ENCODE measurements at regions not wholly inside any gene's neighbourhood (a gene's known extent, or its start where the extent isn't known, plus 50 kb on each side); places are given as distances from the start of the nearest gene placed in this dataset.

DNA sequence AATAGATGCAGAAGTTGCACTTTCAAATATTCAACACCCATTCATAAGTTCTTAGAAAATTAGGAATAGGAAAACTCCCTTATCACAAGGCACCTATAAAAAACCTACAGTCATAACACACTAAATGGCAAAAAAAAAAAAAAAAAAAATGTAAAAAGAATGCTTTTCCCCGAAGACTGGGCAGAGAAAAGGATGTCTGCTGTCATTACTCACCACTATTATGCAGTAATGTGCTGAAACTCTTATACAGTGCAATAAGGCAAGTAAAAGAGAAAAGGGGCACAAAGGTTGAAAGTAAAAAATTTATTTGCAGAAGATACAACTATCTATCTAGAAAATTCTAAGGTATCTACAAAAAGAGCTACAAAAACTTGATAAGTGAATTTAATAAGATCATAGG is 607.8 kb upstream of the ARID1B start:
- no peaks in the 10 kb centered on the region for H3K4me1 ChIP-seq (ENCODE audit: control insufficient read depth, low read depth, low read length)
- H3K9ac ChIP-seq (ENCODE audit: low read length): no peak overlapping the region
- H3K27me3 ChIP-seq (ENCODE audit: control insufficient read depth, insufficient read depth, low read length): no peaks in the 10 kb centered on the region
- H3K4me3 ChIP-seq (ENCODE audit: low read length): no peak overlapping the region
- no peaks in the 10 kb centered on the region for H3K36me3 ChIP-seq (ENCODE audit: control insufficient read depth, low read depth, low read length)
- no peak overlapping the region for H3K27ac ChIP-seq (ENCODE audit: low read length)
- no peaks in the 10 kb centered on the region for H3K9me3 ChIP-seq (ENCODE audit: control insufficient read depth, low read depth, low read length)

DNA sequence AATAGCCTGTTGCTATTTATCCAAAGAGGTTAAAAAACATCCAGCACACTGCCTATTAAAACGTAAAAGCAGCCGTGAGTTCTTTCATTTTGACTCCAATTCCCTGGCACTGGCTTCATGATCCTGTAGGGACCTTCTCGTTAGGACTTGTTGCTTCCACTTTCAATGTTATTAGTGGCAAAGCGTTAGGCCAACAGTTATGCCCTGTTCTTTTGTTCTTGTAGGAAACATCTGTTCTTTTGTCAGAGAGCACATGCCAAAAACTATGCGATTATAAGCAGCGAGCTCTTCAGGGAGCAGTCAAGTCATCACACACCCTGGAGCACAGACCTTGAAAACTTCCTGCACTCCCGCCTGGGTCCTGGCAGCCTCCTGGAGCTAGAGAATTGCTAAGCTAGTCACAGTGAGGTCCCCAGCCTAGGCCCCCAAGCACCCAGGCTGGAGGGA is 609.5 kb upstream of the ARID1B start:
- Histone ChIP-seq H3K9me3 (ENCODE audit: control insufficient read depth, low read depth, low read length) (no peaks in the 10 kb centered on the region), H3K4me3 (ENCODE audit: low read length) (no peak overlapping the region), H3K4me1 (ENCODE audit: control insufficient read depth, low read depth, low read length) (no peaks in the 10 kb centered on the region), H3K27me3 (ENCODE audit: control insufficient read depth, insufficient read depth, low read length) (no peaks in the 10 kb centered on the region), H3K9ac (ENCODE audit: low read length) (no peak overlapping the region), H3K36me3 (ENCODE audit: control insufficient read depth, low read depth, low read length) (no peaks in the 10 kb centered on the region), H3K27ac (ENCODE audit: low read length) (no peak overlapping the region)

DNA sequence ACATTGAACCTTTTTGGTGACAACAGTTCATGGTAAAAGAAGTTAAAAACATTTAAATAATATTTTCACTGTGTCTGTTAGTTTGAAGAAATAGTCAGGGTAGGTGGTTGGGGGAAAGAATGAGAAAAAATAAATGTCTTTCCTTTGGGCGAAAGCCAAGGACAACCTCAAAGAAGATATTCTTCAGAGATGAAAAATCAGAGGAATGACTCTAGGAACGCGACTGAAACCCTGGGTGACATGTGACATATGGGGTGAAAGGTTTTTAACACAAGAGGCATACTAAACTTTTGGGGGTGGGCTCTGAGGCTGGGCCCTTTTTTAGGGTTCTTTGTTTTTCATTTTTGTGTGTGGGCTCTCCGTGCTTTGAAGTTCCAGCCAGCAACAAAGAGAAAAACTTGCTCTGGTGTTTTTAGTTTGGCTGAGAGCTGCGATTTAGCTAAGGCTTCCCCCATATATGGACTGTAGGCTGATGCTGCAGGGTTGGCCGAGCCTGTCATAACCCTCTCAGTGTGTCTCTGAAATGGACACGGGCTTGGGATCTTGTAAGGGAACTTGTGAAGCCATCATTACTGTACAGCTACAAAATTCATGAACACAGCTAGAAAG is 610.1 kb upstream of the ARID1B start:
- Histone ChIP-seq H3K9me3 (ENCODE audit: control insufficient read depth, low read depth, low read length) (no peaks in the 10 kb centered on the region), H3K36me3 (ENCODE audit: control insufficient read depth, low read depth, low read length) (no peaks in the 10 kb centered on the region), H3K4me1 (ENCODE audit: control insufficient read depth, low read depth, low read length) (no peaks in the 10 kb centered on the region), H3K27me3 (ENCODE audit: control insufficient read depth, insufficient read depth, low read length) (no peaks in the 10 kb centered on the region), H3K9ac (ENCODE audit: low read length) (no peak overlapping the region), H3K27ac (ENCODE audit: low read length) (no peak overlapping the region), H3K4me3 (ENCODE audit: low read length) (no peak overlapping the region)

DNA sequence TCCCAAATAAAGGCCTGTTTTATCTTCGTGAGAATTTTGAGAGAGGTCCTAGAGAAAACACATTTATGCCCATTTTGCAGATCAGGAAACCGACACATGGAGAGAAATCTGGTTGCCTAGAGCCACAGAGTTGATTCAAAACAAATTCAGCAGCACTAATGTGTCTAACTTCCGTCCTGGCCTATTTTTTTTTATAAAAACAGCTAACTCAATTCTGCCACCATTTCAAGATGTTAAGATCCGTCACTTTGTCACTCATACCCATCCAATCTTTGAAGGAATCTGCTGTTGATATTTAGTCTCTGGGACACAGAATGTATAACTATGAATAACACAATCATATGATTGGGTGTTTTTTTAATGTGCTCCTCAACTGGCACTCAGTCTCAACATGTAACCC is 611.1 kb upstream of the ARID1B start:
- Histone ChIP-seq H3K36me3 (ENCODE audit: control insufficient read depth, low read depth, low read length) (no peaks in the 10 kb centered on the region), H3K9me3 (ENCODE audit: control insufficient read depth, low read depth, low read length) (no peaks in the 10 kb centered on the region), H3K27me3 (ENCODE audit: control insufficient read depth, insufficient read depth, low read length) (no peaks in the 10 kb centered on the region), H3K4me1 (ENCODE audit: control insufficient read depth, low read depth, low read length) (no peaks in the 10 kb centered on the region), H3K9ac (ENCODE audit: low read length) (no peak overlapping the region), H3K4me3 (ENCODE audit: low read length) (no peak overlapping the region), H3K27ac (ENCODE audit: low read length) (no peak overlapping the region)

DNA sequence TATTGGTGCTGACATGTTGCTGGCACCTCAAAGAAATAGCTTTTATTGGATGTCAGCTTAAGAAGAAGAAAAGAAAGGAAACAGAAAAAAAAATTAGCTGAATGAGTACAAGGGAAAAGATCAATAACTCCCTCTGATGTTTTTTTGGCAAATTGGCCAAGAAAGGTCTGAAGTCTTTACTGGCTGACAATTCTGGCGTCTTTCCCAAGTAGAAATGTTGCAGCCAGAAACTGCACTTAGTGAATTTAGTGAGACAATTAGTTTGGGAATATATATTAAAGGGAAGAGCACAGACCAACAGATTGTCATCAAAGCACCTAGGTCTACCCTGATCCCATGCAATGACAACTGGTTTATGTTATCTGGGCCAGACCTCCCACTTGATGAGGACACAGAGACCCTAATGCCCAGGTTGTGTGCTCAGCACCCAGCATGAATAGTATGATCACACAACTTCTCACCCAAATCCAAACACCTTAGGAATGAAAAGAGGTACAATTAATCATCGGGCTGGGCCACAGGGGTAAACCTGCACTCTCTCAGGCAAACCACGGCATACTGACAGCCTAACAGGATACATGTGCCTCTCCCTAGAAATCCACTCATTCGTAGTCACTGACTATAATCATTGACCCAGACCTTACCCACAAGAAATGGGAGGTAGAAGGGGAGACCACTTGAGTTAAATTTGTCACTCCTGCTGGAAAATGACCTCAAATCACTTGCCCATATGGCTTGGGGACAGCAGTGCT is 612.3 kb upstream of the ARID1B start:
- no peaks in the 10 kb centered on the region for H3K9me3 ChIP-seq (ENCODE audit: control insufficient read depth, low read depth, low read length)
- no peaks in the 10 kb centered on the region for H3K27me3 ChIP-seq (ENCODE audit: control insufficient read depth, insufficient read depth, low read length)
- no peak overlapping the region for H3K27ac ChIP-seq (ENCODE audit: low read length)
- H3K36me3 ChIP-seq (ENCODE audit: control insufficient read depth, low read depth, low read length): no peaks in the 10 kb centered on the region
- no peak overlapping the region for H3K4me3 ChIP-seq (ENCODE audit: low read length)
- H3K4me1 ChIP-seq (ENCODE audit: control insufficient read depth, low read depth, low read length): no peaks in the 10 kb centered on the region
- no peak overlapping the region for H3K9ac ChIP-seq (ENCODE audit: low read length)

DNA sequence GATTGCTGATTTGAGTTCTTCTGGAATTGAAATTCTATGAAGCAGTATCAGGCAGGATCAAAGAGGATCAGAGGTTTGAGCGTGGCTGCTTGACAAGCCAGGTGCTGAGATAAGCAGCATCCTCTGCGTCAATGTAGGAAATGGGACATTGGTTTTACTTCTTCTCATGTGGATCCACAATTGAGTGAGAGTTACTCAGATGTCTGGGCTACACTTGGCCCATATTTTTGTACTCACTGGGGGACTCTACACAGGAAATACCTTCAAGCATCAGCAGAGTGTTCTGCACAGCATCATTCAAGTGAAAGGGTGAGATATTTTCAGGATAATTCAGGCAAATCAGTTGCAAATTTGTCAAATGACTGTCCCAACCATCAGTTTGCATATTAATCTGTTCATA is 613.9 kb upstream of the ARID1B start:
- Histone ChIP-seq H3K27me3 (ENCODE audit: control insufficient read depth, insufficient read depth, low read length) (no peaks in the 10 kb centered on the region), H3K9ac (ENCODE audit: low read length) (no peak overlapping the region), H3K9me3 (ENCODE audit: control insufficient read depth, low read depth, low read length) (no peaks in the 10 kb centered on the region), H3K4me3 (ENCODE audit: low read length) (no peak overlapping the region), H3K36me3 (ENCODE audit: control insufficient read depth, low read depth, low read length) (no peaks in the 10 kb centered on the region), H3K27ac (ENCODE audit: low read length) (no peak overlapping the region), H3K4me1 (ENCODE audit: control insufficient read depth, low read depth, low read length) (no peaks in the 10 kb centered on the region)

DNA sequence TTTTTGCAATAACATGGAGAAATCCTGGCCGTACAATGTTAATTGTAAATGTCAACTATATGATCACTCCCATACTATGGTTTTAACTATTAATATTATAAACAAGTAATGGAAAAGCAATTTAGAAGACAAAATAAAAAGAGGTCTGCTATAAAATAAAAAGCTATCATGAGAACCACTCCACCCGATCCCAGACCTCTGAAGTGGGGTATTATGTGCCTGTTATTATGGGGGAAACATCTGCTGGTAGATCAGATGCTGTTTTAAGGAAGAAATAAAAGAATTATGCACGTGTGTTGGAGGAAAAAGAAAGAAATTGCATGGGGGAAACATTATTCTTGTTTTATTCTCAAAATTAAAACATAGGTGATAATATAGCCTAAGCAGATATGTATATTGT is 615.7 kb upstream of the ARID1B start:
- no peaks in the 10 kb centered on the region for H3K27me3 ChIP-seq (ENCODE audit: control insufficient read depth, insufficient read depth, low read length)
- no peak overlapping the region for H3K27ac ChIP-seq (ENCODE audit: low read length)
- H3K4me1 ChIP-seq (ENCODE audit: control insufficient read depth, low read depth, low read length): no peaks in the 10 kb centered on the region

DNA sequence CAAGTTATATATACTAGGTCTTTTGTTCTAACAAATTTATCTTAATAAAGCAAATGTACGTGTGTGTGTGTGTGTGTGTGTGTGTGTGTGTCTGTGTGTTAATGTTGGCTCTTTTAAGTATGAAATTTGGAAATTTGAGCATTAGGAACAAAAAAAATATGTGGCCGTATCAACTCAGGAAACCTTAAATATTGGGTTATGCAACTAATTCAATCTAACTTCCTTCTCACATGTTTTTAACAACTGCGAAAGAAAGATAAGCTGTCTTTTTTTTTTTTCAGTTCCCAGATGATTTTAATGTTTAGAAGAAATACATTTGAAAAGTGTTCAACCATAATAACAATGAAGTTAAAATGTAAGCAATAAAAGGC is 616.4 kb upstream of the ARID1B start:
- Histone ChIP-seq H3K36me3 (ENCODE audit: control insufficient read depth, low read depth, low read length) (no peaks in the 10 kb centered on the region), H3K27me3 (ENCODE audit: control insufficient read depth, insufficient read depth, low read length) (no peaks in the 10 kb centered on the region), H3K9me3 (ENCODE audit: control insufficient read depth, low read depth, low read length) (no peaks in the 10 kb centered on the region), H3K4me1 (ENCODE audit: control insufficient read depth, low read depth, low read length) (no peaks in the 10 kb centered on the region), H3K4me3 (ENCODE audit: low read length) (no peak overlapping the region), H3K27ac (ENCODE audit: low read length) (no peak overlapping the region), H3K9ac (ENCODE audit: low read length) (no peak overlapping the region)

More for the DNA sequence above, 615.7 kb upstream of the ARID1B start:
- H3K9me3 ChIP-seq (ENCODE audit: control insufficient read depth, low read depth, low read length): no peaks in the 10 kb centered on the region
- H3K4me3 ChIP-seq (ENCODE audit: low read length): no peak overlapping the region
- H3K9ac ChIP-seq (ENCODE audit: low read length): no peak overlapping the region
- H3K36me3 ChIP-seq (ENCODE audit: control insufficient read depth, low read depth, low read length): no peaks in the 10 kb centered on the region

DNA sequence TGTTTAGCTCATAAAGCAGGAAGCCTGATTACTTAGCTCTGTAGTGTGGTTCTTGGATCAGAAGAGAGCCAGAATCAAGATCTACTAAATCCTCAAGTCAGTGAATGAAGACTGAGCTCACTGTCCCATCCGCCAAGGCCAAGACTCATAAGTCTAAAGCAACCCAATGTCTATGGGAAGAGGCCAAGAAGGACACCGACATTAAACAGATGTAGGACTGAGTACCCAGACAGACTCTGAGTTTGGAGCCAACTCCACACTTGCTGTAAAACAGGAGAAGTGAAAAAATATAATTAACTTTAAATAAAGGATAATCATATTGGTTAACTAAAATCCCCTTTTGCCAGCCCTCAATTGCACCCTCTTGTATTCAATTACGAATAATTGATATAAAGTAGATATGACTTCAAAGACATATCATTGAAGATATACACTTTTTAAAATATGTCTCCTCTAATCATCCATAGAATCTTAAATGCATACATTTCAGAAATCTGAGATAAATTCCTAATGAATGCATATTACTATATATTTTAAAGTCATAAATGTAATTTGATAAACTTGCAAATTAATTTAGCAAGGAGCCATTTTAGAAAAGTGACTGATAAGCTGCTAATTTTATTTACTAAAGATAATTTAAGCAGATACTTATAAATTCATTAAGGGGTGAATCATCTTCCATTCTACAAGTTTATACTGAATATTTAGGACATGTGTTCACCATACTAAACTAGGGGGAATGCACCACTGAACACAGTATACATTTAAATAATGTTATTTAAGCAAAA is 617.0 kb upstream of the ARID1B start:
- Histone ChIP-seq H3K27me3 (ENCODE audit: control insufficient read depth, insufficient read depth, low read length) (no peaks in the 10 kb centered on the region), H3K9ac (ENCODE audit: low read length) (no peak overlapping the region), H3K36me3 (ENCODE audit: control insufficient read depth, low read depth, low read length) (no peaks in the 10 kb centered on the region), H3K27ac (ENCODE audit: low read length) (no peak overlapping the region), H3K9me3 (ENCODE audit: control insufficient read depth, low read depth, low read length) (no peaks in the 10 kb centered on the region), H3K4me1 (ENCODE audit: control insufficient read depth, low read depth, low read length) (no peaks in the 10 kb centered on the region), H3K4me3 (ENCODE audit: low read length) (no peak overlapping the region)

DNA sequence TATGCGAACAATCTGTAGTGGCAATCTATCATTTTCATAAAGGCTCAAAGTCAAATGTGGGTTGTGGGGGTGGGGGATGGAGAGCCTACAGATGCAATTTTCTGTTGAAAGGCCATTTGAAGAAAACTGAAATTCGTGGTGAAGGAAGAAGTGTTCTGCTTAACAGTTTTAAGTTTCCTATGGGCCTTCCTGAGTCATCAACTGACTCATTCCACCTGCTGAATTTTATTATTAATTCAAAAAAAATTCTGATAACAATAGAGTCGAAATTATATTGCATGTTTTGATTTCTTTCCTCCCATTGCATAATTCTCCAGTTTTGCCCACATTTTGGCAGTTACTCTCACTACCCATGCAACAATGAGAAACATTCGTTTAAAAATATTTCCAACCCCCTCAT is 622.3 kb upstream of the ARID1B start:
- H3K36me3 ChIP-seq (ENCODE audit: control insufficient read depth, low read depth, low read length): no peaks in the 10 kb centered on the region
- H3K27me3 ChIP-seq (ENCODE audit: control insufficient read depth, insufficient read depth, low read length): no peaks in the 10 kb centered on the region
- no peak overlapping the region for H3K4me3 ChIP-seq (ENCODE audit: low read length)
- H3K9me3 ChIP-seq (ENCODE audit: control insufficient read depth, low read depth, low read length): no peaks in the 10 kb centered on the region
- H3K27ac ChIP-seq (ENCODE audit: low read length): no peak overlapping the region
- H3K9ac ChIP-seq (ENCODE audit: low read length): no peak overlapping the region
- no peaks in the 10 kb centered on the region for H3K4me1 ChIP-seq (ENCODE audit: control insufficient read depth, low read depth, low read length)

DNA sequence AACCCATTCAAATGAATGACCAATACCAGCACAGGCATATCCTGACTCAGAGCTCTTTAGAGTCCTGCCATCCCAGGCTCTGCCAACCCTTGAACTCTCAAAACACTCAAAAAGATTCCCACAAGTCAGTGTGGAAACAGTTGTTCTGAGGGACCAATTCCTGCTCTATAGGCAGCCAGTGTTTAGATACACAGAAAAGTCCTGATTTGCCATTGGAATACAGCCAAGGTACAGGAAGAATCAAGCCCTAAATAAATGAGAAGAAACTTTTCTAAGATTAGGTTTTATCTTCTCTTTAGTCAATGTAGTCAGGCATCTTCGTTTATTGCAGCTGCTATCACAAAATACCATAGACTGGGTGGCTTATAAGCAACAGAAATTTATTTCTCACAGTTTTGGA is 626.8 kb upstream of the ARID1B start:
- Histone ChIP-seq H3K27ac (ENCODE audit: low read length) (no peak overlapping the region), H3K27me3 (ENCODE audit: control insufficient read depth, insufficient read depth, low read length) (no peaks in the 10 kb centered on the region), H3K9me3 (ENCODE audit: control insufficient read depth, low read depth, low read length) (no peaks in the 10 kb centered on the region), H3K4me1 (ENCODE audit: control insufficient read depth, low read depth, low read length) (no peaks in the 10 kb centered on the region), H3K36me3 (ENCODE audit: control insufficient read depth, low read depth, low read length) (no peaks in the 10 kb centered on the region), H3K9ac (ENCODE audit: low read length) (no peak overlapping the region), H3K4me3 (ENCODE audit: low read length) (no peak overlapping the region)

Measured in iPS-18a (cell line).